Endothelial cell (in vitro differentiated cells): ENCODE measurements at regions not wholly inside any gene's neighbourhood (a gene's known extent, or its start where the extent isn't known, plus 50 kb on each side); places are given as distances from the start of the nearest gene placed in this dataset.

ENCODE experiments used
- DNase-seq: peaks from one replicate; pipeline ENCODE4 v3.0.0; 2021; ENCODE audit warnings: low spot score
- H3K27ac Mint-ChIP-seq: one replicate; pipeline ENCODE4 v1.8.0; 2021; ENCODE audit warnings: mixed read lengths, inconsistent platforms; ENCODE audit not compliant: unreplicated experiment
- H3K27me3 Mint-ChIP-seq: one replicate; pipeline ENCODE4 v1.8.0; 2021; ENCODE audit warnings: mild to moderate bottlenecking, moderate library complexity, mixed read lengths, inconsistent platforms; ENCODE audit not compliant: unreplicated experiment
- H3K36me3 Mint-ChIP-seq: one replicate; pipeline ENCODE4 v1.8.0; 2021; ENCODE audit warnings: mild to moderate bottlenecking, low read depth, mixed read lengths, inconsistent platforms; ENCODE audit not compliant: unreplicated experiment
- H3K4me1 Mint-ChIP-seq: one replicate; pipeline ENCODE4 v1.8.0; 2021; ENCODE audit warnings: mild to moderate bottlenecking, mixed read lengths, inconsistent platforms; ENCODE audit not compliant: unreplicated experiment
- H3K4me3 Mint-ChIP-seq: one replicate; pipeline ENCODE4 v1.8.0; 2021; ENCODE audit warnings: mild to moderate bottlenecking, mixed read lengths, inconsistent platforms; ENCODE audit not compliant: unreplicated experiment
- H3K9me3 Mint-ChIP-seq: one replicate; pipeline ENCODE4 v1.8.0; 2021; ENCODE audit warnings: mixed read lengths, inconsistent platforms; ENCODE audit not compliant: unreplicated experiment
- TF ChIP-seq, protein P1 (sequence below): fragments of 200-600 bp; sonication (generic); IDR thresholded peaks from one replicate; pipeline ENCODE4 v1.5.0; 2021; ENCODE audit warnings: antibody characterized with exemption; ENCODE audit not compliant: unreplicated experiment

DNA sequence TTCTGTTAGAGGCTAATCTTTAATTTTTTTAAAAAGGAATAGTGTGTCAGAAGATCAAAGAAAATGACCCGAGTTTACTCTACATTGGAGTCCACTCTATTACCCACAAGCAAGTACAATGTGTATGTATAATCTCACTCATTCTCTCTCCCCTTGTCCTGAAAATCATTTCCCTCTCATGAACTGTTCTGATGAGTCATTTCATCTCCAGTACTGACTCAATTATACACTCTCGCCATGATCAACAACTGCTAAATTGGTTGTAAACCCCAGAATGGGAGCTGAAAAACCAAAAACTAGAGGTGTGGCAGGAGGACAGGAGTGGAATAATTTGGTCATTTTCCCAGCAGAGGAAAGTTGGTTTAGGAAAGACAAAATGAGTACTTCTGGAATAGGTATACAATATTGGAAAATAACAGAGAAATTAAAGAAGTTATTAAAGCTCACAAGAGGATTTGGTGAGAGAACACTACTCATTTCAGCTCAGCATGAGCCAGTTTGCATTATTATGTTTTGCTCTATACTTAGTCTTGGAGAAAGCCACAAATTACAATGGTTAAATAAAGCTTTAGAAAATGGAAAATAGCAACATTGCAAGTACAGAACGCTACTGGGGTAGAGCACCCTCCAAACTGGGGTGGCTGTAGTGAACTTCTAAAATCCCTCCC is 144.3 kb upstream of the PFN2 start:
- DNase-seq = no peak
- peaks cover 1% of the 10 kb centered on the region for H3K27me3 Mint-ChIP-seq
- TF ChIP-seq, protein P1, sequence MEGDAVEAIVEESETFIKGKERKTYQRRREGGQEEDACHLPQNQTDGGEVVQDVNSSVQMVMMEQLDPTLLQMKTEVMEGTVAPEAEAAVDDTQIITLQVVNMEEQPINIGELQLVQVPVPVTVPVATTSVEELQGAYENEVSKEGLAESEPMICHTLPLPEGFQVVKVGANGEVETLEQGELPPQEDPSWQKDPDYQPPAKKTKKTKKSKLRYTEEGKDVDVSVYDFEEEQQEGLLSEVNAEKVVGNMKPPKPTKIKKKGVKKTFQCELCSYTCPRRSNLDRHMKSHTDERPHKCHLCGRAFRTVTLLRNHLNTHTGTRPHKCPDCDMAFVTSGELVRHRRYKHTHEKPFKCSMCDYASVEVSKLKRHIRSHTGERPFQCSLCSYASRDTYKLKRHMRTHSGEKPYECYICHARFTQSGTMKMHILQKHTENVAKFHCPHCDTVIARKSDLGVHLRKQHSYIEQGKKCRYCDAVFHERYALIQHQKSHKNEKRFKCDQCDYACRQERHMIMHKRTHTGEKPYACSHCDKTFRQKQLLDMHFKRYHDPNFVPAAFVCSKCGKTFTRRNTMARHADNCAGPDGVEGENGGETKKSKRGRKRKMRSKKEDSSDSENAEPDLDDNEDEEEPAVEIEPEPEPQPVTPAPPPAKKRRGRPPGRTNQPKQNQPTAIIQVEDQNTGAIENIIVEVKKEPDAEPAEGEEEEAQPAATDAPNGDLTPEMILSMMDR = no peak
- no peak overlapping the region for H3K27ac Mint-ChIP-seq
- no peak overlapping the region for H3K4me3 Mint-ChIP-seq
- no peaks in the 10 kb centered on the region for H3K4me1 Mint-ChIP-seq
- H3K36me3 Mint-ChIP-seq = no peaks in the 10 kb centered on the region
- H3K9me3 Mint-ChIP-seq = no peaks in the 10 kb centered on the region

DNA sequence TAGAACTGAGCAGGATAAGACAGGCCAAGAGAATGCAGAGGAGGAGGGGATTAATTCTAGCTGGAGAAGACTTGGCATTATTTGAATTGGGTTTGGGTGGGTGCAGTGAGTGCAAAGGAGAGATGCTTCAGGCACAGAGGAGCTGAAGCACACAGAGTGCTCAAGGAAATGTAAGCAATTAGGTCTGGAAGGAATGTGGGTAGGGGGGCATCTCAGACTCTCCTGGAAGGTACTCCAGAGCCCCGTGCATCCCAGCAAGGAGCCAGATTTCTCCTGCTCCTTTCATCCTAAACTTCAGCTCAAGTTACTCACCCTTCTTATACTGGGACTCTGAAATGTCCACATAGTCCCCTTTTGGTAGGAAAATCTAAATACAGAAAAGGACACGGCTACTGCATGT is 143.6 kb upstream of the PFN2 start:
- TF ChIP-seq, protein P1 = no peak
- Mint-ChIP-seq H3K36me3 (no peaks in the 10 kb centered on the region), H3K4me1 (no peaks in the 10 kb centered on the region), H3K4me3 (no peak overlapping the region), H3K9me3 (no peaks in the 10 kb centered on the region), H3K27ac (no peak overlapping the region), H3K27me3 (peaks cover 1% of the 10 kb centered on the region)
- no peak for DNase-seq

DNA sequence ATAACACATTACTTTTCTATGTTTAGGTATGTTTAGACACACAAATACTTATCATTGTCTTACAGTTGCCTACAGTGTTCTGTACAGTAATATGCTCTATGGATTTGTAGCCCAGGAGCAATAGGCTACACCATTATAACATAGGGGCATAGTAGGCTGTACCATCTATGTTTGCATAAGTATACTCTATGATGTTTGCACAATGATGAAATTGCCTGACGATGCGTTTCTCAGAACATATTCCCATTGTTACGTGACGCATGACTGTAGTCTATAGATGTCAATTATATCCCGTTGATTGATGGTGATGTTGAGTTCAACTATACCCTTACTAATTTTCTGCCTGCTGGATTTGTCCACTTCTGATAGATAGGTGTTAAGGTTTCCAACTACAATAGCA is 139.4 kb upstream of the PFN2 start:
- Mint-ChIP-seq H3K27ac (no peak overlapping the region), H3K4me1 (no peaks in the 10 kb centered on the region), H3K36me3 (no peaks in the 10 kb centered on the region), H3K4me3 (no peak overlapping the region), H3K27me3 (no peaks in the 10 kb centered on the region), H3K9me3 (no peaks in the 10 kb centered on the region)
- no peak for DNase-seq
- TF ChIP-seq, protein P1 = no peak

DNA sequence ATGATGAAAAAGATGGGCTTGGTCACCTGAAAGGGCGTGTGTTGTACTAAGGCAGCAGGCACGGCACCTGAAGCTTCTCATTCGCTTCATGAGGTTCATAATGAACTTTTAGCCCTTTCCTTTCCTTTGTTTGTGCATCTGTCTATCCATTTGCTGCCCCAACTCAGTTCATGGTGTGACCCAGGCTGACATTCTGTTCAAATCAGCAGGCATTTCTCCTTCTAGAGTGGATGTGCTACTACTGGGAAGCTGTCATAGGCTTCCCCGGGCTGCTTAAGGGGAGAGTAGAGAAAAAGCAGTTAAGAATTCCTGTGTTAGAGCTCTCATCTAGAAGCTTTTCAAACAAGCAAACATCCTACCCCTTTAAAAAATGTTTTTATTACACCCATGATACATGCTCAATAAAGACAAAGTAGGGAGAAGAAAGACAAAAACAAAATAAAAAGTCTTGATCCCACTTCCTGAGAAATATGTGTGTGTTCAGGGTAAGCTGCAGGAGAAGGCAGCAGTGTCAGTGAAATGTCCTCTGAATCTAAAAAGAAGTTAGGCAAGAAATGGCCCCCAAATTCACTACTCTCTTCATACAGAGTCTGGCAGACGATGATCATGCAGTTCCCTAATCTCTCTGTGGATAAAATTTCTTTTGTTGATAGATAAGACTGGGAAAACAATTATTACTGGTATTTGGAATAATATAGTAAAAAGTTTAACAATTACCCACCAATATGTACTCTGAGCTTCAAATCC is 136.9 kb upstream of the PFN2 start:
- Mint-ChIP-seq H3K27me3 (no peaks in the 10 kb centered on the region), H3K36me3 (no peaks in the 10 kb centered on the region), H3K4me3 (no peak overlapping the region), H3K27ac (no peak overlapping the region), H3K4me1 (no peaks in the 10 kb centered on the region), H3K9me3 (no peaks in the 10 kb centered on the region)
- DNase-seq = no peak
- TF ChIP-seq, protein P1 = no peak

DNA sequence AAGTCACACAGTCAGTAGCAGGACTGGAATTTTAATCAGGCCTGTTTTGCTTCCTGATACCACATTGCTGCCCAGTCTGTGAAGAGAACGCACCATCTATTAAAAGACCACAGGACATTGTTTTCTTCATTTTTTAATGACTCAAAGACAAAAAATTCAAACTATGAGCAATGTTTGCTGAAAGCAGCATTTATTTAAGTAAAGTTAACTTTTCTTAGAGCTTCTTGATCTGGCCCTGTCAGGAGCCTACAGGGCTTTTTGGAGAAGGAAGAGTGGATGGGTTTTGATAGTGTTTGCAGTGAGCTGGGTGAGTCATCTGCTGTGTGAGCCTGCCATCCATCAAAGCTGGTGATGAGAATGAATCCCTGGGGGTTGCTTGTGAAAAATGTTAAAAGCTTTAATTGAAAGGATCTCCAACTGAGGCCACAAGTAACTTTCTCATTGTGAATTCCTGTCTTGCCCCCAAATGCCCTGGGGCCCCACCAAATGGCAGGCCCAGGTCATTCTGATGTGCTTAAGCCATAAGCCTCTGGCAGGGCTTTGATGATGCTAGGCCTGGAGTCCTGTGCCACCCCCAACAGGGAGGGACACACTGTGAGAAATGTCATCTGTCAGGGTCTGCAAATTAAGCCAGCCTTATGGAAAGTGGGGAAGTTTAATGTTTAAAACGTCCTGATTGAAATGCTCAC is 136.2 kb upstream of the PFN2 start:
- Mint-ChIP-seq H3K27ac (no peak overlapping the region), H3K36me3 (no peaks in the 10 kb centered on the region), H3K4me3 (no peak overlapping the region), H3K27me3 (no peaks in the 10 kb centered on the region), H3K4me1 (no peaks in the 10 kb centered on the region), H3K9me3 (no peaks in the 10 kb centered on the region)
- DNase-seq = no peak
- TF ChIP-seq, protein P1 = no peak
